RWPE2 (cell line): ENCODE measurements at regions not wholly inside any gene's neighbourhood (a gene's known extent, or its start where the extent isn't known, plus 50 kb on each side); places are given as distances from the start of the nearest gene placed in this dataset.

Source experiments
- ATAC-seq: fragments of 200-7000 bp; cut with Tn5 transposase; 3 replicates; pipeline ENCODE4 v1.9.1; 2021; ENCODE audit warnings: low read depth
- DNase-seq: peaks from one replicate; pipeline ENCODE4 v3.0.0-alpha.2; 2020; ENCODE audit warnings: low spot score
- H3K27ac ChIP-seq: fragments of 450-650 bp; 2 replicates; pipeline ENCODE4 v1.5.1; 2017; ENCODE audit warnings: mild to moderate bottlenecking; ENCODE audit not compliant: poor library complexity, severe bottlenecking
- H3K27me3 ChIP-seq: fragments of 250-450 bp; sonication (Bioruptor Pico); 2 replicates; pipeline ENCODE4 v1.5.1; 2021; ENCODE audit warnings: mild to moderate bottlenecking, moderate library complexity; ENCODE audit not compliant: insufficient read depth, poor library complexity, severe bottlenecking
- H3K36me3 ChIP-seq: fragments of 250-450 bp; sonication (Bioruptor Pico); 2 replicates; pipeline ENCODE4 v1.5.1; 2020; ENCODE audit warnings: low read depth, mild to moderate bottlenecking, moderate library complexity
- H3K4me1 ChIP-seq: fragments of 250-450 bp; sonication (Bioruptor Pico); 2 replicates; pipeline ENCODE4 v1.5.1; 2021; ENCODE audit warnings: mild to moderate bottlenecking, moderate library complexity; ENCODE audit not compliant: insufficient read depth, poor library complexity, severe bottlenecking
- H3K4me3 ChIP-seq: fragments of 250-450 bp; sonication (Bioruptor Pico); 2 replicates; pipeline ENCODE4 v1.5.1; 2021; ENCODE audit warnings: mild to moderate bottlenecking, moderate library complexity; ENCODE audit not compliant: severe bottlenecking
- H3K9me3 ChIP-seq: fragments of 250-450 bp; sonication (Bioruptor Pico); 2 replicates; pipeline ENCODE4 v1.5.1; 2021; ENCODE audit warnings: mild to moderate bottlenecking, moderate library complexity; ENCODE audit not compliant: severe bottlenecking
- TF ChIP-seq, protein P1 (sequence below): fragments of 450-650 bp; IDR thresholded peaks from one replicate; pipeline ENCODE4 v1.5.1; 2017; ENCODE audit warnings: mild to moderate bottlenecking, moderate library complexity; ENCODE audit not compliant: poor library complexity, severe bottlenecking

DNA sequence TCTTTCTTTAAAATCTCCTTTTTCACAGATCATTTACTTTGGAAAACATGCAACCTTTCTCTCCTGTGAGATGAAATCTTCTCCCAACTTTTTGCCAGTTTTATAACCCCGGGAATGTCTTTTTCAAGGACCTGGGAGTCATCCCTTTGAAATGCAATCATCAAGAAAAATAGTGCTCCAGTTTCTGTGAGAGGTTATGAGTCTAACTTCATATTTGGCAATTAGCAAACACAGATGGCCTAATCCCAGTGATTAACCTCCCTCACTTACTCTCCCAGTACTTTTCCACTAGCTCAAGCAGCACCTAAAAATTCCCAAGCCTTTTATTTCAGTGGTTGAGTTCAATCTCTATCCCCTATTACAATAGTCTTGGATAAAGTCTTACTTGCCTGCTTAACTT, 185.8 kb upstream of the TMEM106B start:
- no peaks in the 10 kb centered on the region for H3K27me3 ChIP-seq
- TF ChIP-seq, protein P1, sequence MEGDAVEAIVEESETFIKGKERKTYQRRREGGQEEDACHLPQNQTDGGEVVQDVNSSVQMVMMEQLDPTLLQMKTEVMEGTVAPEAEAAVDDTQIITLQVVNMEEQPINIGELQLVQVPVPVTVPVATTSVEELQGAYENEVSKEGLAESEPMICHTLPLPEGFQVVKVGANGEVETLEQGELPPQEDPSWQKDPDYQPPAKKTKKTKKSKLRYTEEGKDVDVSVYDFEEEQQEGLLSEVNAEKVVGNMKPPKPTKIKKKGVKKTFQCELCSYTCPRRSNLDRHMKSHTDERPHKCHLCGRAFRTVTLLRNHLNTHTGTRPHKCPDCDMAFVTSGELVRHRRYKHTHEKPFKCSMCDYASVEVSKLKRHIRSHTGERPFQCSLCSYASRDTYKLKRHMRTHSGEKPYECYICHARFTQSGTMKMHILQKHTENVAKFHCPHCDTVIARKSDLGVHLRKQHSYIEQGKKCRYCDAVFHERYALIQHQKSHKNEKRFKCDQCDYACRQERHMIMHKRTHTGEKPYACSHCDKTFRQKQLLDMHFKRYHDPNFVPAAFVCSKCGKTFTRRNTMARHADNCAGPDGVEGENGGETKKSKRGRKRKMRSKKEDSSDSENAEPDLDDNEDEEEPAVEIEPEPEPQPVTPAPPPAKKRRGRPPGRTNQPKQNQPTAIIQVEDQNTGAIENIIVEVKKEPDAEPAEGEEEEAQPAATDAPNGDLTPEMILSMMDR, result no peak
- H3K36me3 ChIP-seq, result no peaks in the 10 kb centered on the region
- DNase-seq (no peak), ATAC-seq (peak; percentile 38; the same call in 2 of the 3 replicates)
- no peak overlapping the region for H3K27ac ChIP-seq
- no peak overlapping the region for H3K4me3 ChIP-seq
- H3K4me1 ChIP-seq, result no peaks in the 10 kb centered on the region
- H3K9me3 ChIP-seq, result no peaks in the 10 kb centered on the region

DNA sequence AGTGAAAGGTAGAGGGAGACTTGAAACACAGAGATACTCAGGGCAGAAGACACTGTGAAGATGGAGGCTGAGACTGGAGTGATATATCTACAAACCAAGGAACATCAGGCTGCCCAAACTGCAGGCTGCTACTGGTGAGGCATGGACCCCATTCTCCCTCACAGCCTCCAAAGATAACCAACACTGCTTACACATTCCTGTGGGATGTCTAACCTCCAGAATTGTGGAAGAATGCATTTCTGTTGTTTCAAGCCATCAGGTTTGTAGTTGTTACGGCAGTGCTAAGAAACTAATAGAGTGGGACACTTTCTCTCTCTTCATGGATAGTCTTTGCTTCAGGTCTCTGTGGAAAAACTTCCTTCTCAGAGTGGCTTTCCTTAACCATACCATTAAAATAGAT, 182.6 kb upstream of the TMEM106B start:
- Histone ChIP-seq H3K4me1 (peaks cover 15% of the 10 kb centered on the region), H3K27ac (no peak overlapping the region), H3K27me3 (no peaks in the 10 kb centered on the region), H3K9me3 (no peaks in the 10 kb centered on the region), H3K36me3 (no peaks in the 10 kb centered on the region), H3K4me3 (no peak overlapping the region)
- TF ChIP-seq, protein P1, result no peak
- DNase-seq (no peak), ATAC-seq (no peak)

DNA sequence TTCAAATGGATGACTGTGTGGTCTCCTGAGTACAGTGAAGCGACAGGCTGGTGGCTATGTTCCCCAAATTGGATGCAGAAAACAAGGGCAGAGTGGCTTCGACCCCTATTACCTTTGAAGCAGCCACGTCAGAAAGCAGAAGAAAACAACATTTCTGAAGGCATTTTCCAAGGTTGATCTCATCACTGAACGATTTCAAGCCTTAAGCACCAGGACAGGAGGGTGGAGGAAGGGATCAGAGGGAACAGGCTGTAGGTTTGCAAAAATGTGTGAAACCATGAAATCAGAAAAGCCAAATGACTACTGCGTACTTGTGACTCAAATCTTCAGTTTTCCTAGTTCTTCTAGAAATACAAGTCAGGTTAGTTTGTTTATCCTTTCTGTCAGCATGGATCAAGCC, 181.0 kb upstream of the TMEM106B start:
- Histone ChIP-seq H3K4me1 (peaks cover 15% of the 10 kb centered on the region), H3K36me3 (no peaks in the 10 kb centered on the region), H3K27me3 (no peaks in the 10 kb centered on the region), H3K4me3 (no peak overlapping the region), H3K27ac (no peak overlapping the region), H3K9me3 (no peaks in the 10 kb centered on the region)
- ATAC-seq, result no peak
- TF ChIP-seq, protein P1, result no peak
- DNase-seq, result no peak

DNA sequence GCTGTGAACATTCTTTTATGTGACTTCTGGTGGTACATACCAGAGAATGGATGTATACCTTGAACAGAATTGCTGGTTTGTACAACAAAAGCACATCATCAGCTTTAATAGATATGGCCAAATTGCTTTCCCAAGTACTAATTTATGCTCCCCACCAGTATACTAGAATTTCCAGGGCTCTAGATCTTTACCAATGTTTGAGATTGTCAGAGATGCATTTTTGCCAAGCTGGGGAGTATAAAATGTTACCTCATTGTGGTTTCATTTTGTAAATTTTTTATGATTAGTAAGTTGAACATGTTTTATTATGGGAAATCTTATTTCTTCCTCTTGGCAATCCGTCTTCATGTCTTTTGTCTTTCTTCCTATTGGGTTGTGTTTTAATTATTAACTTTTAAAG, 179.9 kb upstream of the TMEM106B start:
- no peaks in the 10 kb centered on the region for H3K27me3 ChIP-seq
- peaks cover 15% of the 10 kb centered on the region for H3K4me1 ChIP-seq
- DNase-seq, result no peak
- TF ChIP-seq, protein P1, result no peak
- H3K9me3 ChIP-seq, result no peaks in the 10 kb centered on the region
- peak overlapping the region; percentile 31 for H3K27ac ChIP-seq
- no peaks in the 10 kb centered on the region for H3K36me3 ChIP-seq
- no peak for ATAC-seq
- H3K4me3 ChIP-seq, result no peak overlapping the region

DNA sequence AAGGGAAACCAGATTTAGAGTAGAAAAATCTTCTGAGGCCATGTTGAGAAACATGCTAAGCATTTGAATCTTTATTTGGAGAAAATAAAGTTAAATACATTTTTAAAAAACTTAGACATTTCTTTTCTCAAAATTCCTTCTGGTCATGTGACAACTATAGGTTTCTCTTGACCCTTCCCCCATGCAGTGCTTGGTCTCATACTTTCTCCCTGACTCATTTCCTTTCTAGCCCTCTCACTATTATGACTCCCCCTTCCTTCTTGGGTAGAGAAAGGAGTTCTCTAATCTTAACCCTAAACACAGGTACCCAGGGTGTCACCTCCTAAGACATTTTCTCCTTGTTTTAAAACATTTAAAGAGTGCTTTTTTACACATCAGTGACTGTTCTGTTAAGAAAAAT, 179.5 kb upstream of the TMEM106B start:
- H3K9me3 ChIP-seq, result no peaks in the 10 kb centered on the region
- no peaks in the 10 kb centered on the region for H3K36me3 ChIP-seq
- peak; percentile 92 for ATAC-seq
- TF ChIP-seq, protein P1, result no peak
- no peak overlapping the region for H3K4me3 ChIP-seq
- no peaks in the 10 kb centered on the region for H3K27me3 ChIP-seq
- no peak for DNase-seq
- H3K27ac ChIP-seq, result peak overlapping the region; percentile 31
- peaks cover 15% of the 10 kb centered on the region for H3K4me1 ChIP-seq
